ENCODE measurements at regions not wholly inside any gene's neighbourhood (a gene's known extent, or its start where the extent isn't known, plus 50 kb on each side); places are given as distances from the start of the nearest gene placed in this dataset.
"Not testable (repeated sequence)": the region's sequence is repeated elsewhere in the genome, so short reads cannot be mapped to it uniquely, and the experiment has no call there.

DNA sequence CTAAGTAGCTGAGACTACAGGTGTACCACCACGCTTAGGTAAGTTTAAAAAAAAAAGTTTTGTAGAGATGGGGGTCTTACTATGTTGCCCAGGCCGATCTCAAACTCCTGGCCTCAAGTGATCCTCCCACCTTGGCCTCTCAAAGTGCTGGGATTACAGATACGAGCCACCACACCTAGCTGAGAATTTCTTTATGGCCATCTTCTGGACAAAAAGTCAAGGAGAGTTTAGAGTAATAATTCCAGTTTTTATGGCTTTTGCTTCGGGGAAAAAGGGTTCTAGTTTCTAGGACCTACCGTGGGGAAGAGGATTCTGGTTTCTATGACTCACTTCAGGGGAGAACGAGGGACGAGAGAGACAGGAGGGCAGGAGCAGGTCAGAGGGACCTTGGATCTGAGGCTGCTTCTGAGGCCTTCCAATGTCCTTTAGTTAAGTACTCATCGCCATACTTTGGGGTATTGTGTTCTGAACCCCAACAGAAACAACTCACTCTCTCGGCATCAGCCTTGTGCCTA is 69.3 kb upstream of the IER3 start:
- no peak for DNase-seq
- Histone ChIP-seq H3K4me3 (ENCODE audit: low read depth, low read length) (no peak overlapping the region), H3K27ac (no peak overlapping the region), H3K9me3 (ENCODE audit: severe bottlenecking) (no peaks in the 10 kb centered on the region), H3K27me3 (ENCODE audit: insufficient read depth, low read depth, severe bottlenecking) (no peaks in the 10 kb centered on the region), H3K36me3 (no peaks in the 10 kb centered on the region)
- TF ChIP-seq, protein P1, sequence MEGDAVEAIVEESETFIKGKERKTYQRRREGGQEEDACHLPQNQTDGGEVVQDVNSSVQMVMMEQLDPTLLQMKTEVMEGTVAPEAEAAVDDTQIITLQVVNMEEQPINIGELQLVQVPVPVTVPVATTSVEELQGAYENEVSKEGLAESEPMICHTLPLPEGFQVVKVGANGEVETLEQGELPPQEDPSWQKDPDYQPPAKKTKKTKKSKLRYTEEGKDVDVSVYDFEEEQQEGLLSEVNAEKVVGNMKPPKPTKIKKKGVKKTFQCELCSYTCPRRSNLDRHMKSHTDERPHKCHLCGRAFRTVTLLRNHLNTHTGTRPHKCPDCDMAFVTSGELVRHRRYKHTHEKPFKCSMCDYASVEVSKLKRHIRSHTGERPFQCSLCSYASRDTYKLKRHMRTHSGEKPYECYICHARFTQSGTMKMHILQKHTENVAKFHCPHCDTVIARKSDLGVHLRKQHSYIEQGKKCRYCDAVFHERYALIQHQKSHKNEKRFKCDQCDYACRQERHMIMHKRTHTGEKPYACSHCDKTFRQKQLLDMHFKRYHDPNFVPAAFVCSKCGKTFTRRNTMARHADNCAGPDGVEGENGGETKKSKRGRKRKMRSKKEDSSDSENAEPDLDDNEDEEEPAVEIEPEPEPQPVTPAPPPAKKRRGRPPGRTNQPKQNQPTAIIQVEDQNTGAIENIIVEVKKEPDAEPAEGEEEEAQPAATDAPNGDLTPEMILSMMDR (IDR thresholded peaks at IDR 0.05; ENCODE audit: low read depth, low read length), result no peak

DNA sequence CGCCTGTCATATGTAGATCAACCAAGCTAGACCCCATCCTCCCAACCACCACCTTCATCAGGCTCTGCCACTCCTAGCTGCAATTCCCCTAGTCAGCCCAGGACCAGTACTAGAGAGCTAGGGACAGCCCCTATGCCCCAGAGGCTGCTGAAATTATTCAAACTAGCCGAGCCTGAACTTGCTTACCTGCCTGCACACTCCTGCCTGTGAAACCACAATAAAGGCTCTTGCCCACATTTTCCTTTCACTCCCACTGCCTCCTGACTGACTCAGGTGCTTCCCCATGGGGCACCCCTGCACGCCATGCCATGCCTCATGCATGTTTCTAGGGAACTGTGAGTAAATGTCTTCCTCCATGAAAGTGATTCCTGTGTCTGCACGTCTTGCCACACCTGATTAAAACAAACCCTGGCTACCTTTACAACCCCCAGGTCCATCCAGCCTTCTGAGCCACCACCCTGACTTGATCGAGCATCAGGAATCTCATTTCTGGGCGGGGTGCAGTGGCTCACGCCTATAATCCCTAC is 66.5 kb upstream of the IER3 start:
- no peaks in the 10 kb centered on the region for H3K27me3 ChIP-seq (ENCODE audit: insufficient read depth, low read depth, severe bottlenecking)
- TF ChIP-seq, protein P1 (IDR thresholded peaks at IDR 0.05; ENCODE audit: low read depth, low read length), result no peak
- no peak overlapping the region for H3K27ac ChIP-seq
- DNase-seq, result no peak
- H3K9me3 ChIP-seq (ENCODE audit: severe bottlenecking), result peaks cover 4% of the 10 kb centered on the region
- H3K4me3 ChIP-seq (ENCODE audit: low read depth, low read length), result no peak overlapping the region
- H3K36me3 ChIP-seq, result no peaks in the 10 kb centered on the region

DNA sequence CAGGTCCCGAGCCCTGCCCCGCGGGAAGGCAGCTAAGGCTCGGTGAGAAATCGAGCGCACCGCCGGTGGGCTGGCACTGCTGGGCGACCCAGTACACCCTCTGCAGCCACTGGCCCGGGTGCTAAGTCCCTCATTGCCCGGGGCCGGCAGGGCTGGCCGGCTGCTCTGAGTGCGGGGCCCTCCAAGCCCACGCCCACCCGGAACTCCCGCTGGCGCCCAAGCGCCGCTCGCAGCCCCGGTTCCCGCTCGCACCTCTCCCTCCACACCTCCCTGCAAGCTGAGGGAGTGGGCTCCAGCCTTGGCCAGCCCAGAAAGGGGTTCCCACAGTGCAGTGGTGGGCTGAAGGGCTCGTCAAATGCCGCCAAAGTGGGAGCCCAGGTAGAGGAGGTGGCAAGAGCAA is 63.2 kb upstream of the IER3 start:
- H3K27me3 ChIP-seq (ENCODE audit: insufficient read depth, low read depth, severe bottlenecking); DNase-seq; H3K27ac ChIP-seq; H3K9me3 ChIP-seq (ENCODE audit: severe bottlenecking); H3K4me3 ChIP-seq (ENCODE audit: low read depth, low read length); H3K36me3 ChIP-seq: not testable (repeated sequence)

DNA sequence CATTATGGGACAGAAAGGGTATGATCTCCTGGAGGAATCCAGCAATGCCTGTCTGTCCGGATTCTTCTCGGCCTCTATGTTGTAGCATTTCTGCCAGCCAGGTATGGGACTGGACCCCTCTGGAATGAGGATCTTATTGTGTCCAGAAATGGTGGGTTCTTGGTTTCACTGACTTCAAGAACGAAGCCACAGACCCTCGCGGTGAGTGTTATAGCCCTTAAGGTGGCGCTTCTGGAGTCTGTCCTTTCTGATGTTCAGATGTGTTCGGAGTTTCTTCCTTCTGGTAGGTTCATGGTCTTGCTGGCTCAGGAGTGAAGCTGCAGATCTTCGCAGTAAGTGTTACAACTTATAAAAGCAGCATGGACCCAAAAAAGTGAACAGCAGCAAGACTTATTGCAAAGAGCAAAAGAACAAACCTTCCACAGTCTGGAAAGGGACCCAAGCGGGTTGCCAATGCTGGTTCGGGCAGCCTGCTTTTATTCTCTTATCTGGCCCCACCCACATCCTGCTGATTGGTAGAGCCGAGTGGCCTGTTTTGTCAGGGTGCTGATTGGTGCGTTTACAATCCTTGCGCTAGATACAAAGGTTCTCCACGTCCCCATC is 62.3 kb upstream of the IER3 start:
- no peak for DNase-seq
- Histone ChIP-seq H3K27ac (no peak overlapping the region), H3K27me3 (ENCODE audit: insufficient read depth, low read depth, severe bottlenecking) (no peaks in the 10 kb centered on the region), H3K36me3 (no peaks in the 10 kb centered on the region), H3K9me3 (ENCODE audit: severe bottlenecking) (peaks cover 4% of the 10 kb centered on the region), H3K4me3 (ENCODE audit: low read depth, low read length) (no peak overlapping the region)
- TF ChIP-seq, protein P1 (IDR thresholded peaks at IDR 0.05; ENCODE audit: low read depth, low read length), result no peak

DNA sequence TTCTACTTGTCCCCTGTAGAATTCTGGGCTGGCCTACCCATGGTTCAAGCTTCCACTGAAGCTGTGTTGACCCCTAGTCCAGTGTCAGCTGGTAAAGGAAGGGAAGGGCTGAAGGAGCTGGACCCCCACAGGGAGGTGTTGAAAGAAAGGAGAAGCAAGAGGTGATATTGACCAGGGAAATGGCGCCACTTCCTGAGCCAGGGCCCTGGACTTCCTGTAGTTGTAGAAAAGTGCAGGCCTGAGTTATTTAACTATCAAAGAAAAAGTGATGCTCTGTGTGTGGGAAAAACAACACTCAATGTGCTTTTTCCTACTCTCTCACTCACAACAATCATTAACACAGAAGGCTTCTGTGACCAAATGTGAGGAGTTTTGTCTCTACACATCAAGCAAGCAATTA is 60.0 kb upstream of the IER3 start:
- H3K9me3 ChIP-seq (ENCODE audit: severe bottlenecking), result peaks cover 4% of the 10 kb centered on the region
- H3K4me3 ChIP-seq (ENCODE audit: low read depth, low read length), result no peak overlapping the region
- no peaks in the 10 kb centered on the region for H3K27me3 ChIP-seq (ENCODE audit: insufficient read depth, low read depth, severe bottlenecking)
- H3K36me3 ChIP-seq, result no peaks in the 10 kb centered on the region
- TF ChIP-seq, protein P1 (IDR thresholded peaks at IDR 0.05; ENCODE audit: low read depth, low read length), result no peak
- H3K27ac ChIP-seq, result no peak overlapping the region
- no peak for DNase-seq

DNA sequence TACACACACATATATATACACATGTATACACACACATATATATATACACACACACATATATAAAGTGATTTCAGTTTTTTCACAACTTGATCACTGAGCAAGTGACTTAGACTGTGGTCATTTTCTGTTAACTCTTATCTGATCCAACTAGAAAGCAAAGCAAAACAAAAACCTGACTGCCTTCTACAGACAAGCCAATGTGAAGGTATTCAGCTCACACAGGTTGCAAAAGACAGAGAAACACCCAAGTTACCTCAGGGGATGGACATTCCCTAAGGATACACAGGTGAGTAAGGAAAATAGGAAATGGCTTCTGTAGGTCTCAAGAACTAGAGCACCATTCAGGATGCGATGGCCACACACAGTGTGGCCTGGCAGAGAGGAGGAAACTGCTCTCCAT is 58.4 kb upstream of the IER3 start:
- H3K4me3 ChIP-seq (ENCODE audit: low read depth, low read length), result no peak overlapping the region
- H3K27me3 ChIP-seq (ENCODE audit: insufficient read depth, low read depth, severe bottlenecking), result no peaks in the 10 kb centered on the region
- H3K9me3 ChIP-seq (ENCODE audit: severe bottlenecking), result peaks cover 4% of the 10 kb centered on the region
- DNase-seq, result no peak
- H3K27ac ChIP-seq, result no peak overlapping the region
- H3K36me3 ChIP-seq, result no peaks in the 10 kb centered on the region
- TF ChIP-seq, protein P1 (IDR thresholded peaks at IDR 0.05; ENCODE audit: low read depth, low read length), result no peak
